GM19240 (cell line): ENCODE measurements at regions not wholly inside any gene's neighbourhood (a gene's known extent, or its start where the extent isn't known, plus 50 kb on each side); places are given as distances from the start of the nearest gene placed in this dataset.
"Not testable (repeated sequence)": the region's sequence is repeated elsewhere in the genome, so short reads cannot be mapped to it uniquely, and the experiment has no call there.

ENCODE experiments used
- DNase-seq: peaks from one replicate; pipeline ENCODE4 v3.0.0; 2011; ENCODE audit warnings: low spot score; ENCODE audit not compliant: insufficient read length

- not testable (repeated sequence) for DNase-seq
Observed at GRCh38 chr7:116373229-116373628, 126.3 kb upstream of the CAV2 start.

DNA sequence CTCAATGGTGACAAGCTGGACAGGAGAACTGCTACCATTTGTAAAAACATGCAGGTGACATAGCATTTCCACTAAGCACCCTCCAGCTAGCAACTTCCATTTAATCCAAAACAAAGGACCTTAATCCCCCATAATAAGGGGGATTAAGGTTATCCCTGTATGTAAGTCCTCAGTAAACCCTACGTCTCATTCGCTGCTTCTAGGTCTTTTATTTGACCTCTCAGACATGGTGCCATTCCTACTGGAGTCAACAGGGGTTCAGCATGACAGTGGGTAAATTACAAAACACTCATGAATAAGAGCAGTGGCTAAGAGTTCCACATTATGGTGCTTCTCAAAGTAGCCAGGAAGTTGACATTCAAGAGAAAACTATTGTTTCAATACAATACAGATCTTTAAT, 121.8 kb upstream of the CAV2 start:
- no peak for DNase-seq

GRCh38 chr7:116380025-116380424, 119.5 kb upstream of the CAV2 start:
- DNase-seq = no peak

DNA sequence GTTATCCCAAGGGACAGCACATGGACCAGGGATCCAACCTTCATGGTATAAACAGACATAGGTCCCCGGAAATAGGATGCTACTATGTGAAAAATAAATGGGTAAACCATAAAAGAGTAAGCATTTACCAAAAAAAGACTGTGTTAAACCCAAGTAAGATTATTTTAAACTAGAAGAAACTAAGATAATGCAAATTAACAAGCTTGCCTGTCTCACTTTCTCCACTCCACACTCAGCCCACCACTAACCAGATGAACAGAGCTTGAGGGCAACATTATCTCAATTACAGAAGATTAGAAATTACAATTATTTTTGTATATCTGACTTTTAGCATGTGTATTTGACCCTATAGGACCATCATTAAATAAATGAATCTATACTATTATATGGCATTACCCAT, 117.2 kb upstream of the CAV2 start:
- DNase-seq = no peak

DNA sequence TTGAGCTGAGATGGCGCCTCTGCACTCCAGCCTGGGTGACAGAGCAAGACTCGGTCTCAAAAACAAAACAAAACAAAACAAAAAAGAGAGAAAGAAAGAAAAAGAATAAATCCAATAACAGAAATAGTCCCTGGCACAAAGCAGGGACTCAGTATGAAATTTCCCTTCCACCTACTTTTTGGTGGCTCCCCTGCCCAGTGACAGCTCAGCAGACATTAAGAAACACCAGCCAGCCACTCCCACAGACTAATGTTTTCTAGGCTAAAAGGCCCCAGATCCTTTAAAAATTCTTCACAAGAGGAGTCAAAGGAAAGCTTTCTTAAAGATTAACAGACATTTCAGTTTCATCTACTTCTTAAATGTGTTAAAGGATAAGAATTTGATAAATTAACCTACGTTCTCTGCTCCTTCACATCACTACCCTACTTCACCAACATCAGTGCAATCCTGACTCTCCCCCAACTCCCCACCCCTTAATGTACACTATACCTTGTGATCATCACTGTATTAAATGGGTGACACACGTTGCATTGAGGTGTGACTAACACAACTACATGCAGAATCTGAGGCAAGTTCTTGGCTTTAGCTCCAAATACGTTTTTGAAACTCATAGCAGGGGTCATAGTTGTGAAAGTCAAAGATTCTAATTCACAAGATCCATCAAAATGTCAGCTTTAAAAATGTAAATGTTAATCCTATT, 114.5 kb upstream of the CAV2 start:
- no peak for DNase-seq

DNA sequence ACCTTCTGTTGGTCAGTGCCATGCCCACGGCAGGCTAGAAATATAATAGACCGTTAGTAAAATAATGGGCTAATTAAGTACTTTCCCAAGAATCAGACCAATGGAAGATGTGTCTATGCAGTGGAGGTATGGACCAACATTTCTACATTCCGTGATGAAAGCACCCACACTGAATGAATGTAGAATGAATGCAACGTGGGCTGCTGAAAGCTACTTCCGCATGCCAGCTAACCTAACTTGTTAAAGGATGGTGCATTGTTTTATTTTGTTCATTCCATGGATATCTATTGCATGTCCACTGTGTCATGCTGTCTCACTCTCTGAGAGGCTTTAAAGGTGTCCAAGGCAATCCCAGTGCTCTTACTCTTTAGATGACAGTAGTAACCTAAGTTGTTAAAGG, 112.9 kb upstream of the CAV2 start:
- no peak for DNase-seq

GRCh38 chr7:116390363-116390762, 109.2 kb upstream of the CAV2 start:
- no peak for DNase-seq

GRCh38 chr7:116392806-116393205, 106.7 kb upstream of the CAV2 start:
- DNase-seq = no peak

DNA sequence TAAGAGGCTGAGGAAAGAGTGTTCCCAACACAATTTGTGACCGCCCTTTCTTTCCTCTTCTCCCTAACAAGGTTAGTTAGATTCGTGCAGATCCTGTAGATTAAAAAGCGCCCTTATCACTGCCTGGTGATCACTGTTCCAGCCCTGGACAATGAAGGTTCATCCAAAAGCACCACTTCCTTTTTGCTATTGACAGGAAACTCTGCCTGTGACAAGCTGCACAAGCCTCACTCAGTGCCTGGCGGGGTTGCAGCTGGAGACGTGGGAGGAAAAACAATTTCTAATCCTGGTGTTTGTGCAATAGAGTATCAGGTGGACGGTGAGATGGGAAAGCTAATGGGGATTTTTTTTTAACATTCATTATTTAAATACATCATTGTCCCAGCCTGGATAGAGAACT, 105.9 kb upstream of the CAV2 start:
- no peak for DNase-seq

- no peak for DNase-seq
Observed at GRCh38 chr7:116394106-116394505, 105.4 kb upstream of the CAV2 start.

- no peak for DNase-seq
Observed at GRCh38 chr7:116395141-116395791, 104.3 kb upstream of the CAV2 start.

- DNase-seq = no peak
Observed at GRCh38 chr7:116398672-116399071, 100.9 kb upstream of the CAV2 start.

DNA sequence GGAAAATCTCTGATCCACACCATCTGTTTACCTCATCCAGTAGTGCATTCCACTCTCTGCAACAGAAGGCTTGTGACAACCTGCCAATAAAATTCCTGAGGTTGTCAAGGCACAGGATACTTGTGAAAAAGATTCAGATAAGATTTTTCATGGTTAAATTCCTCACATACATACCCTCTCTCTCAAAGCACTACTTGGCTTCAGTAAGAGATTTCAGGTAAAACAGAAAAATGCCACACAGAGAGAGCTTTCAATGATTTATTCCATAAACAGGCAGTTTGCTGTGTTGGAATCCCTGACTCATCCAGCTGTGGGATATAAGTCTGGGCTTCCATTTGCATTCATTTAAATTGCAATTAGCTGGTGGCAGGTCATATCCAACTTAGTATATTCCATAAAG, 99.7 kb upstream of the CAV2 start:
- no peak for DNase-seq

GRCh38 chr7:116400522-116400921, 99.0 kb upstream of the CAV2 start:
- no peak for DNase-seq

GRCh38 chr7:116401711-116402110, 97.8 kb upstream of the CAV2 start:
- no peak for DNase-seq

DNA sequence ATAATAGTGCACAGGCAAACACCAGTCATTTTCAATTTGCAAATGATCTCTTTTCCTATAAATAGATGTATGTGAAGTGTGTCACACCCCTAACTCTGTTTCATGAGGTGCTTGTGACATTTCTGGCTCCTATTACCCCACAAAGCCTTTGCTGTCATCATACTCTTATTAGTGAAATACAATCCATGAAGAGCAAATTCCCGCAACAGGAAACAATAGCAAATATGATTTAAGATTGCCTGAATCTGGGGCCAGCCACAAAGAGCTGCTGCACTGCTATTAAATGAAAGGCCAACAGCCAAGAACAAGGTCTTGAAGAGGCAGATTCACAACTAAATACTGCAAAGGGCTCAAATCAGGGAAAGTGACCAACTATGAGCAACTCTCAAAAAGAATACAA, 96.3 kb upstream of the CAV2 start:
- DNase-seq = no peak

- no peak for DNase-seq
Observed at GRCh38 chr7:116404389-116404788, 95.1 kb upstream of the CAV2 start.

DNA sequence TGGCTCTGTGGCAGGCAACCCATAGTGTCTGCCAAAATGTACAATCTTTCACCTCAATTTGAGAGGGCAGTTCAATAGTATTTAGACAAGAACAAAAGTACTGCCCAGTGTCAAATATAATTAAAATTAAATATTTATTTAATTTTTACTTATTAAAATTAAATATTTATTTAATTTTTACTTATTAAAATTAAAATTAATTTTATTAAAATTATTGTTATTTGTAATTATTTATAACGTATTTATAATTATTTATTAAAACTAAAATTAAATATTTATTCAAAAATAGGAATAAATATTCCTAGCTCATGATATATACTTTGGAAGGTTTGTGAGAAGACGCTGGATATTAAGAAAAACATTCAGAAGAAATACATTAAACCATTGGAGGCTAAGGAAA, 93.7 kb upstream of the CAV2 start:
- DNase-seq = no peak

DNA sequence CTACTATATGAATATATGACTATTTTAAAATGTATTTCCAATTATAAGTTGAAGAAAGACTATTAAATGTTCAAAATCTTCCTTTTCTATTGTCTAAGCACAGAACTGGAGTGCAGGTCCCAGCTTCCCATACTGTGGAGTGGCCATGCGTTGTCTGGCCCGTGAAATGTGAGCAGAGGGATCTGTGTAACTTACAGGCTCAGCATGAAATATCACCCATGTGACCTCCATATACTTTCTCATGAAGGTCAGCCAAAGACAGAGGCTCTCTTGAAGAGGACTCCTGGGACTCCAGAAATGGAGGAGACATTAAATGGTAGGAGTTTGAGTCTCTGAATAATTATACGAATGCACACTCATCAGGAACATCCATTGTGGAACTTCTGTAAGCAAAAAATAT, 92.4 kb upstream of the CAV2 start:
- no peak for DNase-seq

DNA sequence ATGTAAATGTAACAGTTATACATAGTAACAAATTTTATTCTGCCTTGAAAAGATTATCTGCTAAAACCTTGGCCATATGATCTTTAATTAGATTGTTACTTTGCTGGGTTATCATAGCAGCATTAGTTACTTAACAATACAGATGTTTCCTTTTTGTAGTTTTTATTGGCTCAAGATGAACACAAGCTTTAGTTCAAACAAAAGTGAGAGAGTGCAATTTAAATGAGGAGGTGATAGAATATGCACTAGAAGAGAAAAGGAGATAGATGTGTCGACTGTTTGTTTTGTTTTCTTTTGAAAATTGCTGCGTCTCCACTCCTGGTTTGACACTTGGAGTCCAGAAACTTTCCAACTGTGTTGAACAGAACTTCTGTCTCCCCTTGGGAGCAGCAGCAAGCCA, 91.4 kb upstream of the CAV2 start:
- no peak for DNase-seq

DNA sequence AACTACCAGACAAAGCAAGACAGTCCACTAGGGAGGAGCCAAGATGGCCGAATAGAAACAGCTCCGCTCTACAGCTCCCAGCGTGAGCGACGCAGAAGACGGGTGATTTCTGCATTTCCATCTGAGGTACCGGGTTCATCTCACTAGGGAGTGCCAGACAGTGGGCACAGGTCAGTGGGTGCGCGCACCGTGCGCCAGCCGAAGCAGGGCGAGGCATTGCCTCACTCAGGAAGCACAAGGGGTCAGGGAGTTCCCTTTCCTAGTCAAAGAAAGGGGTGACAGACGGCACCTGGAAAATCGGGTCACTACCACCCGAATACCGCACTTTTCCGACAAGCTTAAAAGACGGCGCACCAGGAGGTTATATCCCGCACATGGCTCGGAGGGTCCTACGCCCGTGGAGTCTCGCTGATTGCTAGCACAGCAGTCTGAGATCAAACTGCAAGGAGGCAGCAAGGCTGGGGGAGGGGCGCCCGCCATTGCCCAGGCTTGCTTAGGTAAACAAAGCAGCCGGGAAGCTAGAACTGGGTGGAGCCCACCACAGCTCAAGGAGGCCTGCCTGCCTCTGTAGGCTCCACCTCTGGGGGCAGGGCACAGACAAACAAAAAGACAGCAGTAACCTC, 90.6 kb upstream of the CAV2 start:
- DNase-seq = not testable (repeated sequence)

DNA sequence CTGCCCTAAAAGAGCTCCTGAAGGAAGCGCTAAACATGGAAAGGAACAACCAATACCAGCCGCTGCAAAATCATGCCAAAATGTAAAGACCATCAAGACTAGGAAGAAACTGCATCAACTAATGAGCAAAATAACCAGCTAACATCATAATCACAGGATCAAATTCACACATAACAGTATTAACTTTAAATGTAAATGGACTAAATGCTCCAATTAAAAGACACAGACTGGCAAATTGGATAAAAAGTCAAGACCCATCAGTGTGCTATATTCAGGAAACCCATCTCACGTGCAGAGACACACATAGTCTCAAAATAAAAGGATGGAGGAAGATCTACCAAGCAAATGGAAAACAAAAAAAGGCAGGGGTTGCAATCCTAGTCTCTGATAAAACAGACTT, 88.8 kb upstream of the CAV2 start:
- DNase-seq = not testable (repeated sequence)
